ENCODE measurements at regions not wholly inside any gene's neighbourhood (a gene's known extent, or its start where the extent isn't known, plus 50 kb on each side); places are given as distances from the start of the nearest gene placed in this dataset.

- peak; percentile 40 to 57 for DNase-seq
- Histone ChIP-seq H3K36me3 (no peaks in the 10 kb centered on the region), H3K27ac (no peak overlapping the region), H3K4me3 (replicated peaks in 1 of 3) (no peak overlapping the region), H3K4me1 (no peaks in the 10 kb centered on the region), H3K9me3 (no peaks in the 10 kb centered on the region), H3K27me3 (no peaks in the 10 kb centered on the region)
- TF ChIP-seq POLR2A (IDR thresholded peaks at IDR 0.05): no peak
- peak; percentile 47 to 82 (median 63) for TF ChIP-seq CTCF (IDR thresholded peaks at IDR 0.05)
- intact Hi-C loops (cut with DNase I): no loop called here
- 50 to 60% methylated on average over 24 to 25 of the region's 25 CpGs for WGBS, 2 donors
Observed at GRCh38 chr13:24627090-24627714, 53.0 kb upstream of the ATP12A start.

- Histone ChIP-seq H3K4me1 (no peaks in the 10 kb centered on the region), H3K27me3 (no peaks in the 10 kb centered on the region), H3K9me3 (no peaks in the 10 kb centered on the region), H3K27ac (no peak overlapping the region), H3K4me3 (replicated peaks in 1 of 3) (no peak overlapping the region), H3K36me3 (no peaks in the 10 kb centered on the region)
- no peak for TF ChIP-seq POLR2A (IDR thresholded peaks at IDR 0.05)
- TF ChIP-seq CTCF (IDR thresholded peaks at IDR 0.05): no peak
- WGBS, 2 donors: 72 to 80% methylated on average over 9 of the region's 9 CpGs
- intact Hi-C loops (cut with DNase I): no loop called here
- DNase-seq: no peak
Observed at GRCh38 chr13:24627946-24628345, 52.3 kb upstream of the ATP12A start.

GRCh38 chr13:24629320-24629719 is 50.9 kb upstream of the ATP12A start:
- intact Hi-C loops (cut with DNase I): no loop called here
- H3K4me1 ChIP-seq: no peaks in the 10 kb centered on the region
- WGBS, 2 donors: 82 to 96% methylated on average over 2 of the region's 2 CpGs
- H3K27me3 ChIP-seq: no peaks in the 10 kb centered on the region
- H3K36me3 ChIP-seq: no peaks in the 10 kb centered on the region
- TF ChIP-seq CTCF (IDR thresholded peaks at IDR 0.05) (no peak), POLR2A (IDR thresholded peaks at IDR 0.05) (no peak)
- H3K9me3 ChIP-seq: no peaks in the 10 kb centered on the region
- DNase-seq: no peak
- H3K4me3 ChIP-seq (replicated peaks in 1 of 3): no peak overlapping the region
- no peak overlapping the region for H3K27ac ChIP-seq

GRCh38 chr13:24630121-24630520 is 50.1 kb upstream of the ATP12A start:
- Histone ChIP-seq H3K4me1 (no peaks in the 10 kb centered on the region), H3K27ac (no peak overlapping the region), H3K9me3 (no peaks in the 10 kb centered on the region), H3K4me3 (replicated peaks in 1 of 3) (no peak overlapping the region), H3K27me3 (no peaks in the 10 kb centered on the region), H3K36me3 (no peaks in the 10 kb centered on the region)
- DNase-seq: no peak
- 88 to 89% methylated on average over 6 of the region's 6 CpGs for WGBS, 2 donors
- intact Hi-C loops (cut with DNase I): no loop called here
- no peak for TF ChIP-seq POLR2A (IDR thresholded peaks at IDR 0.05)
- TF ChIP-seq CTCF (IDR thresholded peaks at IDR 0.05): no peak
